H1 (cell line): ENCODE measurements at regions not wholly inside any gene's neighbourhood (a gene's known extent, or its start where the extent isn't known, plus 50 kb on each side); places are given as distances from the start of the nearest gene placed in this dataset.
"Not testable (repeated sequence)": the region's sequence is repeated elsewhere in the genome, so short reads cannot be mapped to it uniquely, and the experiment has no call there.

Experiments
- CTCF ChIA-PET: fragments of 300-600 bp; sonication (Branson Sonifier 250); formaldehyde crosslinking; loops from one replicate; lab custom pipeline; 2021; ENCODE audit not compliant: partially characterized antibody; lab: Charles Lee
- POLR2A ChIA-PET: fragments of 300-600 bp; sonication (Branson Sonifier 250); formaldehyde crosslinking; loops from one replicate; lab custom pipeline; 2021; ENCODE audit warnings: inconsistent platforms; ENCODE audit not compliant: partially characterized antibody; lab: Charles Lee
- DNase-seq, 2 experiments: peaks; one replicate each; pipeline versions ENCODE4 v3.0.0 to v3.0.0-alpha.2; 2010 to 2022; ENCODE audit warnings: low spot score in 2 of 2, low read depth in 1 of 2, mixed read lengths in 1 of 2
- FAIRE-seq: peaks from 2 replicates; lab custom pipeline; 2011; peaks lifted over from hg19 to GRCh38; lab: Jason Lieb, UNC
- H2AFZ ChIP-seq: 2 replicates; pipeline ENCODE4 v1.8.1; 2012; ENCODE audit warnings: low read length, inconsistent platforms
- H2AK5ac ChIP-seq: 2 replicates; pipeline ENCODE4 v1.6.1; 2013; ENCODE audit warnings: low read depth, low read length
- H2BK120ac ChIP-seq: replicated peaks from 2 replicates; pipeline ENCODE3; 2013; ENCODE audit warnings: low read depth, low read length, inconsistent platforms
- H2BK12ac ChIP-seq: 2 replicates; pipeline ENCODE4 v1.6.1; 2013; ENCODE audit warnings: low read depth, low read length
- H2BK15ac ChIP-seq: 2 replicates; pipeline ENCODE4 v1.6.1; 2013; ENCODE audit warnings: low read length
- H2BK20ac ChIP-seq: 2 replicates; pipeline ENCODE4 v1.6.1; 2013; ENCODE audit warnings: low read length
- H2BK5ac ChIP-seq: 2 replicates; pipeline ENCODE4 v1.6.1; 2013; ENCODE audit warnings: low read depth, low read length
- H3K14ac ChIP-seq: 2 replicates; pipeline ENCODE4 v1.6.1; 2013; ENCODE audit warnings: inconsistent platforms; ENCODE audit not compliant: insufficient read length
- H3K18ac ChIP-seq: 2 replicates; pipeline ENCODE4 v1.6.1; 2013; ENCODE audit warnings: low read length; ENCODE audit errors: extremely low read depth
- H3K23ac ChIP-seq: 2 replicates; pipeline ENCODE4 v1.6.1; 2013; ENCODE audit warnings: inconsistent platforms; ENCODE audit not compliant: insufficient read length
- H3K23me2 ChIP-seq: 2 replicates; pipeline ENCODE4 v1.6.1; 2013; ENCODE audit warnings: low read depth, low read length
- H3K27ac ChIP-seq: 2 replicates; pipeline ENCODE4 v1.6.1; 2011; ENCODE audit warnings: low read depth, low read length, inconsistent platforms
- H3K27me3 ChIP-seq, 4 experiments: replicated peaks in 1 of 4; 1 replicate in 1 of 4; 2 replicates in 3 of 4; pipeline versions ENCODE4 v1.6.1 to v1.8.1; 2011 to 2013; ENCODE audit warnings: low read length in 3 of 4, mild to moderate bottlenecking in 3 of 4, inconsistent platforms in 2 of 4, mixed read lengths in 2 of 4, moderate library complexity in 1 of 4; ENCODE audit not compliant: control insufficient read depth in 3 of 4, insufficient read depth in 3 of 4; ENCODE audit errors: extremely low read depth in 1 of 4
- H3K36me3 ChIP-seq, 4 experiments: 2 replicates each; pipeline versions ENCODE4 v1.6.1 to v1.8.1; 2011 to 2013; ENCODE audit warnings: mild to moderate bottlenecking in 4 of 4, low read length in 3 of 4, moderate library complexity in 2 of 4, control low read depth in 1 of 4, inconsistent platforms in 1 of 4; ENCODE audit not compliant: insufficient read depth in 4 of 4, control insufficient read depth in 2 of 4
- H3K4ac ChIP-seq: replicated peaks from 2 replicates; pipeline ENCODE3; 2013; ENCODE audit warnings: low read length, low read depth, mixed read lengths, inconsistent platforms; ENCODE audit not compliant: insufficient read length
- H3K4me1 ChIP-seq, 4 experiments: replicated peaks in 1 of 4; 1 replicate in 1 of 4; 2 replicates in 3 of 4; pipeline versions ENCODE4 v1.6.1 to v1.8.1; 2011 to 2013; ENCODE audit warnings: low read length in 3 of 4, inconsistent platforms in 2 of 4, mixed read lengths in 1 of 4; ENCODE audit not compliant: insufficient read depth in 4 of 4, control insufficient read depth in 3 of 4
- H3K4me2 ChIP-seq, 2 experiments: 2 replicates each; pipeline versions ENCODE4 v1.6.1 to v1.8.1; 2011 to 2013; ENCODE audit warnings: low read depth in 2 of 2, low read length in 2 of 2, control low read depth in 1 of 2, inconsistent platforms in 1 of 2, mild to moderate bottlenecking in 1 of 2; ENCODE audit not compliant: insufficient read depth in 1 of 2
- H3K4me3 ChIP-seq, 4 experiments: fragments of 200-600, 300-600 bp in 1 of 4; sonication (generic), shearing (Covaris generic), sonication (Bioruptor Twin) in 1 of 4; 2 replicates each; pipeline versions ENCODE4 v1.5.1 to v1.8.1; 2011 to 2016; ENCODE audit warnings: low read length in 4 of 4, low read depth in 3 of 4, control low read depth in 2 of 4, inconsistent platforms in 2 of 4, mild to moderate bottlenecking in 2 of 4, mixed read lengths in 1 of 4, moderate library complexity in 1 of 4; ENCODE audit not compliant: insufficient read depth in 2 of 4; ENCODE audit errors: extremely low read depth in 1 of 4
- H3K56ac ChIP-seq: replicated peaks from 2 replicates; pipeline ENCODE3; 2013; ENCODE audit warnings: low read depth, mild to moderate bottlenecking, mixed read lengths, low read length, inconsistent platforms; ENCODE audit not compliant: insufficient read length
- H3K79me1 ChIP-seq: 2 replicates; pipeline ENCODE4 v1.6.1; 2013; ENCODE audit warnings: low read depth, low read length, control low read depth
- H3K79me2 ChIP-seq, 2 experiments: 2 replicates each; pipeline versions ENCODE4 v1.6.1 to v1.8.1; 2012 to 2013; ENCODE audit warnings: low read length in 2 of 2, mild to moderate bottlenecking in 2 of 2, inconsistent platforms in 1 of 2; ENCODE audit not compliant: insufficient read depth in 2 of 2, control insufficient read depth in 1 of 2
- H3K9ac ChIP-seq, 4 experiments: replicated peaks in 1 of 4; 1 replicate in 1 of 4; 2 replicates in 3 of 4; pipeline versions ENCODE4 v1.6.1 to v1.8.1; 2011 to 2013; ENCODE audit warnings: low read depth in 3 of 4, low read length in 3 of 4, control low read depth in 2 of 4, mild to moderate bottlenecking in 2 of 4, moderate library complexity in 2 of 4, inconsistent platforms in 1 of 4; ENCODE audit errors: extremely low read depth in 1 of 4
- H3K9me3 ChIP-seq, 2 experiments: 2 replicates each; pipeline versions ENCODE4 v1.6.1 to v1.8.1; 2012 to 2013; ENCODE audit warnings: mild to moderate bottlenecking in 2 of 2, moderate library complexity in 2 of 2, control low read depth in 1 of 2, inconsistent platforms in 1 of 2, low read depth in 1 of 2, low read length in 1 of 2, mixed read lengths in 1 of 2; ENCODE audit not compliant: insufficient read depth in 2 of 2
- H4K20me1 ChIP-seq, 2 experiments: replicated peaks in 1 of 2; 2 replicates each; pipeline versions ENCODE3 to v1.8.1; 2011 to 2013; ENCODE audit warnings: inconsistent platforms in 2 of 2, low read length in 2 of 2, mild to moderate bottlenecking in 1 of 2; ENCODE audit not compliant: insufficient read depth in 2 of 2, control insufficient read depth in 1 of 2
- H4K5ac ChIP-seq: 2 replicates; pipeline ENCODE4 v1.6.1; 2013; ENCODE audit warnings: low read length, low read depth, mixed read lengths, inconsistent platforms; ENCODE audit not compliant: insufficient read length
- H4K8ac ChIP-seq: 2 replicates; pipeline ENCODE4 v1.8.0; 2013; ENCODE audit warnings: mild to moderate bottlenecking, moderate library complexity, low read length, inconsistent platforms; ENCODE audit not compliant: insufficient read depth; ENCODE audit errors: extremely low read depth
- H4K91ac ChIP-seq: replicated peaks from 2 replicates; pipeline ENCODE3; 2013; ENCODE audit warnings: low read length, mixed read lengths, inconsistent platforms; ENCODE audit not compliant: insufficient read length
- WGBS, 2 experiments: shearing (Covaris generic) in 1 of 2; methylation state at CpG; one replicate each; pipeline versions ENCODE4 v1.1.6 to v1.1.7; 2013 to 2015; ENCODE audit warnings: low lambda C conversion rate in 2 of 2, mixed read lengths in 2 of 2, inconsistent platforms in 1 of 2, low coverage in 1 of 2, missing lambda C conversion rate in 1 of 2; ENCODE audit not compliant: insufficient replicate concordance in 2 of 2, insufficient coverage in 1 of 2, insufficient read length in 1 of 2; ENCODE audit errors: extremely low coverage in 1 of 2, missing lambda C conversion rate in 1 of 2; 5-methylcytosine and 5-hydroxymethylcytosine counted together

GRCh38 chr12:67110345-67110744 is 158.8 kb upstream of the CAND1 start:
- WGBS, 2 experiments = 85% methylated on average over 2 of the region's 2 CpGs; no CpG with 5 or more reads in 1 of the 2 experiments
- H3K4me1 ChIP-seq, H4K20me1 ChIP-seq, H3K4me3 ChIP-seq, H3K4ac ChIP-seq, H3K23me2 ChIP-seq, H3K4me2 ChIP-seq, H3K9me3 ChIP-seq, H2AK5ac ChIP-seq, H3K27me3 ChIP-seq, H3K27ac ChIP-seq, DNase-seq, H3K79me1 ChIP-seq, H3K36me3 ChIP-seq, H3K14ac ChIP-seq, POLR2A ChIA-PET, H2AFZ ChIP-seq, H3K23ac ChIP-seq, H2BK120ac ChIP-seq, H3K56ac ChIP-seq, FAIRE-seq, H2BK20ac ChIP-seq, H4K5ac ChIP-seq, H3K79me2 ChIP-seq, H2BK15ac ChIP-seq, CTCF ChIA-PET, H4K8ac ChIP-seq, H2BK12ac ChIP-seq, H4K91ac ChIP-seq, H3K18ac ChIP-seq, H3K9ac ChIP-seq, H2BK5ac ChIP-seq: not testable (repeated sequence)
